ENCODE measurements at regions not wholly inside any gene's neighbourhood (a gene's known extent, or its start where the extent isn't known, plus 50 kb on each side); places are given as distances from the start of the nearest gene placed in this dataset.

DNA sequence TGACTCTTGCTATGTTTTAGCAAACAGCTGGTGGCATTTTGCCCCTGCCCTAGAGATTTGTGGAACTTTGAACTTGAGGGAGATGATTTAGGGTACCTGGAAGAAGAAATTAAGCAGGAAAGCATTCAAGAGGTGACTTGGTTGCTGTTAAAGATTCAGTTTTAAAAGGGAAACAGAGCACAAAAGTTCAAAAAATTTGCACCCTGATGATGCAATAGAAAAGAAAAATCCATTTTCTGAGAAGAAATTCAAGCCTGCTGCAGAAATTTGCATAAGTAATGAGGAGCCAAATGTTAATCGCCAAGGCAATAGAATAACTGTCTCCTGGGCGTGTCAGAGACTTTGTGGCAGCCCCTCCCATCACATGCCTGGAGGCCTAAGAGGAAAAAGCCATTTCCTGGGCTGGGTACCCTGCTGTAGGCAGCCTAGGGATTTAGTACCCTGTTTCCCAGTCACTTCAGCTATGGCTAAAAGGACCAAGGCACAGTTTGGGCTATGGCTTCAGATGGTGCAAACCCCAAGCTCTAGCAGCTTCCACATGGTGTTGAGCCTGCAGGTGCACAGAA is 958.5 kb upstream of the MIR17HG start:
- TF ChIP-seq CTCF (IDR thresholded peaks at IDR 0.05) (no peak), POLR2AphosphoS5 (IDR thresholded peaks at IDR 0.05) (no peak)
